ENCODE measurements at regions not wholly inside any gene's neighbourhood (a gene's known extent, or its start where the extent isn't known, plus 50 kb on each side); places are given as distances from the start of the nearest gene placed in this dataset.

- TF ChIP-seq CTCF (IDR thresholded peaks at IDR 0.05) = no peak
- no peak for TF ChIP-seq POLR2A (IDR thresholded peaks at IDR 0.05; ENCODE audit: low read depth)
Observed at GRCh38 chr13:58584610-58585009, 953.1 kb downstream of the PCDH17 start.
